SK-N-SH (cell line): ENCODE measurements at regions not wholly inside any gene's neighbourhood (a gene's known extent, or its start where the extent isn't known, plus 50 kb on each side); places are given as distances from the start of the nearest gene placed in this dataset.

Source experiments
- CTCF ChIA-PET: fragments of 300-600, 350-600 bp; formaldehyde crosslinking; extraction: SDS; loops from one replicate; lab custom pipeline; 2021; lab: Yijun Ruan, JAX
- POLR2A ChIA-PET: fragments of 350-600 bp; sonication (Branson Sonifier 250); formaldehyde crosslinking; extraction: SDS; loops from one replicate; lab custom pipeline; 2020; ENCODE audit warnings: antibody characterized with exemption, inconsistent platforms; lab: Yijun Ruan, JAX
- DNase-seq: peaks from one replicate; pipeline ENCODE4 v3.0.0; 2012
- H2AFZ ChIP-seq: fragments of 200-600 bp; sonication (generic); 2 replicates; pipeline ENCODE4 v1.8.1; 2016; ENCODE audit warnings: antibody characterized with exemption, mild to moderate bottlenecking, low read depth
- H3F3A ChIP-seq: fragments of 200-600 bp; sonication (generic); replicated peaks from 2 replicates; pipeline ENCODE3; 2016; ENCODE audit warnings: antibody characterized with exemption, mild to moderate bottlenecking; ENCODE audit not compliant: insufficient read depth
- H3K27ac ChIP-seq, 2 experiments: fragments of 200-500 bp in 1 of 2; fragments of 200-600 bp in 1 of 2; sonication (Bioruptor generic) in 1 of 2; sonication (generic), shearing (Covaris generic) in 1 of 2; 2 replicates each; pipeline versions ENCODE4 v1.5.1 to v1.6.1; 2014 to 2016; ENCODE audit warnings: low read depth in 2 of 2, inconsistent platforms in 1 of 2, low read length in 1 of 2, mild to moderate bottlenecking in 1 of 2, mixed read lengths in 1 of 2
- H3K27me3 ChIP-seq: fragments of 200-600 bp; sonication (generic), shearing (Covaris generic); 2 replicates; pipeline ENCODE4 v1.6.1; 2016; ENCODE audit warnings: mixed run types; ENCODE audit not compliant: insufficient read depth
- H3K36me3 ChIP-seq, 2 experiments: fragments of 200-500 bp in 1 of 2; fragments of 200-600 bp in 1 of 2; sonication (Bioruptor generic) in 1 of 2; sonication (generic) in 1 of 2; replicated peaks in 1 of 2; 2 replicates each; pipeline versions ENCODE3 to v1.5.1; 2014 to 2016; ENCODE audit warnings: low read length in 1 of 2, mild to moderate bottlenecking in 1 of 2; ENCODE audit not compliant: insufficient read depth in 2 of 2, control insufficient read depth in 1 of 2
- H3K4me1 ChIP-seq, 2 experiments: fragments of 200-500 bp in 1 of 2; fragments of 200-600 bp in 1 of 2; sonication (Bioruptor generic) in 1 of 2; sonication (generic), shearing (Covaris generic) in 1 of 2; 2 replicates each; pipeline versions ENCODE4 v1.5.1 to v1.6.1; 2014 to 2016; ENCODE audit warnings: low read depth in 1 of 2, low read length in 1 of 2, mixed run types in 1 of 2; ENCODE audit not compliant: insufficient read depth in 2 of 2, control insufficient read depth in 1 of 2
- H3K4me2 ChIP-seq: fragments of 200-600 bp; sonication (generic), shearing (Covaris generic); 2 replicates; pipeline ENCODE4 v1.6.1; 2017; ENCODE audit warnings: mixed run types
- H3K4me3 ChIP-seq, 2 experiments: fragments of 200-500 bp in 1 of 2; fragments of 200-600 bp in 1 of 2; sonication (Bioruptor generic) in 1 of 2; sonication (generic), shearing (Covaris generic) in 1 of 2; 2 replicates each; pipeline versions ENCODE4 v1.5.1 to v1.8.1; 2014 to 2016; ENCODE audit warnings: low read depth in 2 of 2, inconsistent platforms in 1 of 2, low read length in 1 of 2, mild to moderate bottlenecking in 1 of 2, mixed read lengths in 1 of 2, moderate library complexity in 1 of 2
- H3K79me2 ChIP-seq: fragments of 200-600 bp; sonication (generic); 2 replicates; pipeline ENCODE4 v1.8.1; 2017; ENCODE audit warnings: mild to moderate bottlenecking; ENCODE audit not compliant: insufficient read depth
- H3K9ac ChIP-seq: fragments of 200-600 bp; sonication (generic); 2 replicates; pipeline ENCODE4 v1.6.1; 2017; ENCODE audit warnings: mixed run types
- H3K9me2 ChIP-seq: fragments of 200-600 bp; sonication (generic); 2 replicates; pipeline ENCODE4 v1.6.1; 2017; ENCODE audit warnings: mixed run types
- H3K9me3 ChIP-seq: fragments of 200-600 bp; sonication (generic); 2 replicates; pipeline ENCODE4 v1.6.1; 2017; ENCODE audit warnings: mixed run types, mild to moderate bottlenecking, moderate library complexity
- H4K20me1 ChIP-seq: fragments of 200-600 bp; sonication (generic); 2 replicates; pipeline ENCODE4 v1.6.1; 2017; ENCODE audit warnings: mild to moderate bottlenecking, mixed run types; ENCODE audit not compliant: insufficient read depth
- CHD2 ChIP-seq: fragments of 150-350 bp; IDR thresholded peaks from 2 replicates; pipeline ENCODE4 v1.6.1; 2018; ENCODE audit warnings: low read length; ENCODE audit not compliant: partially characterized antibody
- ELF1 ChIP-seq: IDR thresholded peaks from 2 replicates; pipeline ENCODE4 v1.4.0; 2012
- FOSL2 ChIP-seq: IDR thresholded peaks from 2 replicates; pipeline ENCODE4 v1.4.0; 2012; ENCODE audit warnings: low read depth, mild to moderate bottlenecking, moderate library complexity, borderline replicate concordance
- FOXJ3 ChIP-seq: sonication (generic); formaldehyde crosslinking; IDR thresholded peaks from 2 replicates; pipeline ENCODE4 v1.5.1; 2020; ENCODE audit warnings: mild to moderate bottlenecking, missing genetic modification reagents
- FOXM1 ChIP-seq: IDR thresholded peaks from 2 replicates; pipeline ENCODE4 v1.4.0; 2012; ENCODE audit warnings: low read depth, mild to moderate bottlenecking
- GABPA ChIP-seq: IDR thresholded peaks from 2 replicates; pipeline ENCODE4 v1.4.0; 2012; ENCODE audit warnings: low read depth, mild to moderate bottlenecking
- JUND ChIP-seq: IDR thresholded peaks from 2 replicates; pipeline ENCODE4 v1.4.0; 2012
- MEF2A ChIP-seq: IDR thresholded peaks from 2 replicates; pipeline ENCODE4 v1.4.0; 2012; ENCODE audit warnings: low read depth, borderline replicate concordance
- NFIC ChIP-seq: IDR thresholded peaks from 2 replicates; pipeline ENCODE4 v1.4.0; 2012; ENCODE audit warnings: borderline replicate concordance
- NRF1 ChIP-seq: IDR thresholded peaks from 2 replicates; pipeline ENCODE4 v1.6.1; 2012; ENCODE audit warnings: low read depth, mild to moderate bottlenecking, low read length
- RCOR1 ChIP-seq: fragments of 150-350 bp; IDR thresholded peaks from 2 replicates; pipeline ENCODE4 v1.6.1; 2017; ENCODE audit warnings: antibody characterized with exemption, low read length
- RFX5 ChIP-seq: IDR thresholded peaks from 2 replicates; pipeline ENCODE4 v1.6.1; 2012; ENCODE audit warnings: mild to moderate bottlenecking, improper control_type of control experiment, low read length
- TCF12 ChIP-seq: IDR thresholded peaks from 2 replicates; pipeline ENCODE4 v1.4.0; 2012
- TEAD4 ChIP-seq: IDR thresholded peaks from 2 replicates; pipeline ENCODE4 v1.4.0; 2012; ENCODE audit warnings: mild to moderate bottlenecking, borderline replicate concordance; ENCODE audit not compliant: insufficient read depth
- YY1 ChIP-seq: IDR thresholded peaks from 2 replicates; pipeline ENCODE4 v1.4.0; 2012; ENCODE audit warnings: low read depth, mild to moderate bottlenecking
- WGBS: methylation state at CpG from one replicate; pipeline ENCODE4 v1.1.6; 2017; ENCODE audit warnings: low lambda C conversion rate; 5-methylcytosine and 5-hydroxymethylcytosine counted together
- TF ChIP-seq, protein P1 (sequence below): IDR thresholded peaks from 2 replicates; pipeline ENCODE4 v1.4.0; 2012; ENCODE audit warnings: low read depth
- TF ChIP-seq, protein P2 (sequence below): IDR thresholded peaks from 2 replicates; pipeline ENCODE4 v1.4.0; 2012; ENCODE audit warnings: low read depth, borderline replicate concordance
- TF ChIP-seq, protein P3 (sequence below): fragments of 150-350 bp; IDR thresholded peaks from 2 replicates; pipeline ENCODE4 v1.6.1; 2017; ENCODE audit warnings: antibody characterized with exemption, low read length, low read depth, borderline replicate concordance
- TF ChIP-seq, protein P4 (sequence below): IDR thresholded peaks from 2 replicates; pipeline ENCODE4; 2012
- TF ChIP-seq, protein P5 (sequence below): IDR thresholded peaks from 2 replicates; pipeline ENCODE4 v1.4.0; 2012; ENCODE audit warnings: low read depth, borderline replicate concordance
- TF ChIP-seq, protein P6 (sequence below): fragments of 150-350 bp; IDR thresholded peaks from 2 replicates; pipeline ENCODE4 v1.6.1; 2016; ENCODE audit warnings: mild to moderate bottlenecking, low read depth, low read length

DNA sequence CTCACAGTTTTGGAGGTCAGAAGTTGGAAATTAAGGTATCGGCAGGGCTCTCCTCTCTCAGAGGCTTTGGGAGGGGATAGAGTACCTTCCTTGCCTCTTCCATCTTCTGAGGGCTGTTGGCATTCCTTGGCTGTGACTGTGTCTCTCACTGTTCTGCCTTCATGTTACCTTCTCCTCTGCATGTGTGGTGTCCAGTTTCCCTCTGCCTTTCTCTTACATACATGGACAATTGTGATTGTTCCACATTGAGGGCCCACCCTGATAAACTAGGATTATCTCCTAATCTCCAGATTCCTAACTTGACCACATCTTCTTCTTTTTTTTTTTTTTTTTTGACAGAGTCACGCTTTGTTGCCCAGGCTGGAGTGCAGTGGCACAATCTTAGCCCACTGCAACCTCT, 72.1 kb upstream of the SPACA1 start:
- Histone ChIP-seq H3K4me2 (no peak overlapping the region), H3K9me3 (no peaks in the 10 kb centered on the region), H3K27me3 (no peaks in the 10 kb centered on the region), H3K36me3 (no peaks in the 10 kb centered on the region), H3K9me2 (no peaks in the 10 kb centered on the region), H3K4me1 (no peaks in the 10 kb centered on the region; a peak in 1 of 4 replicates), H2AFZ (no peak overlapping the region), H3K9ac (no peak overlapping the region), H3F3A (no peaks in the 10 kb centered on the region), H3K4me3 (no peak overlapping the region), H4K20me1 (no peaks in the 10 kb centered on the region)
- ChIA-PET POLR2A (no interaction called here), CTCF (no interaction called here)
- no peak for DNase-seq
- no peak for TF ChIP-seq TEAD4
- no peak for TF ChIP-seq CHD2
- TF ChIP-seq, protein P1, sequence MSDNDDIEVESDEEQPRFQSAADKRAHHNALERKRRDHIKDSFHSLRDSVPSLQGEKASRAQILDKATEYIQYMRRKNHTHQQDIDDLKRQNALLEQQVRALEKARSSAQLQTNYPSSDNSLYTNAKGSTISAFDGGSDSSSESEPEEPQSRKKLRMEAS, result no peak
- TF ChIP-seq, protein P2, sequence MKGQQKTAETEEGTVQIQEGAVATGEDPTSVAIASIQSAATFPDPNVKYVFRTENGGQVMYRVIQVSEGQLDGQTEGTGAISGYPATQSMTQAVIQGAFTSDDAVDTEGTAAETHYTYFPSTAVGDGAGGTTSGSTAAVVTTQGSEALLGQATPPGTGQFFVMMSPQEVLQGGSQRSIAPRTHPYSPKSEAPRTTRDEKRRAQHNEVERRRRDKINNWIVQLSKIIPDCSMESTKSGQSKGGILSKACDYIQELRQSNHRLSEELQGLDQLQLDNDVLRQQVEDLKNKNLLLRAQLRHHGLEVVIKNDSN, result no peak
- TF ChIP-seq MEF2A, result no peak
- no peak for TF ChIP-seq RCOR1
- no peak for TF ChIP-seq RFX5
- no peak for TF ChIP-seq JUND
- no peak for TF ChIP-seq GABPA
- no peak for TF ChIP-seq FOXM1
- TF ChIP-seq, protein P3, sequence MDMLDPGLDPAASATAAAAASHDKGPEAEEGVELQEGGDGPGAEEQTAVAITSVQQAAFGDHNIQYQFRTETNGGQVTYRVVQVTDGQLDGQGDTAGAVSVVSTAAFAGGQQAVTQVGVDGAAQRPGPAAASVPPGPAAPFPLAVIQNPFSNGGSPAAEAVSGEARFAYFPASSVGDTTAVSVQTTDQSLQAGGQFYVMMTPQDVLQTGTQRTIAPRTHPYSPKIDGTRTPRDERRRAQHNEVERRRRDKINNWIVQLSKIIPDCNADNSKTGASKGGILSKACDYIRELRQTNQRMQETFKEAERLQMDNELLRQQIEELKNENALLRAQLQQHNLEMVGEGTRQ, result no peak
- TF ChIP-seq NFIC, result no peak
- TF ChIP-seq, protein P4, sequence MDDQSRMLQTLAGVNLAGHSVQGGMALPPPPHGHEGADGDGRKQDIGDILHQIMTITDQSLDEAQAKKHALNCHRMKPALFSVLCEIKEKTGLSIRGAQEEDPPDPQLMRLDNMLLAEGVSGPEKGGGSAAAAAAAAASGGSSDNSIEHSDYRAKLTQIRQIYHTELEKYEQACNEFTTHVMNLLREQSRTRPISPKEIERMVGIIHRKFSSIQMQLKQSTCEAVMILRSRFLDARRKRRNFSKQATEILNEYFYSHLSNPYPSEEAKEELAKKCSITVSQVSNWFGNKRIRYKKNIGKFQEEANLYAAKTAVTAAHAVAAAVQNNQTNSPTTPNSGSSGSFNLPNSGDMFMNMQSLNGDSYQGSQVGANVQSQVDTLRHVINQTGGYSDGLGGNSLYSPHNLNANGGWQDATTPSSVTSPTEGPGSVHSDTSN, result no peak
- no peak for TF ChIP-seq NRF1
- TF ChIP-seq ELF1, result no peak
- TF ChIP-seq YY1, result no peak
- TF ChIP-seq FOSL2, result no peak
- TF ChIP-seq TCF12, result no peak
- no peak for TF ChIP-seq FOXJ3 (CRISPR knock-in tag)
- TF ChIP-seq, all 33 proteins: peak for 0
- no peak overlapping the region for H3K27ac ChIP-seq
- 37% methylated on average over 2 of the region's 2 CpGs for whole genome bisulfite sequencing
- no peaks in the 10 kb centered on the region for H3K79me2 ChIP-seq

DNA sequence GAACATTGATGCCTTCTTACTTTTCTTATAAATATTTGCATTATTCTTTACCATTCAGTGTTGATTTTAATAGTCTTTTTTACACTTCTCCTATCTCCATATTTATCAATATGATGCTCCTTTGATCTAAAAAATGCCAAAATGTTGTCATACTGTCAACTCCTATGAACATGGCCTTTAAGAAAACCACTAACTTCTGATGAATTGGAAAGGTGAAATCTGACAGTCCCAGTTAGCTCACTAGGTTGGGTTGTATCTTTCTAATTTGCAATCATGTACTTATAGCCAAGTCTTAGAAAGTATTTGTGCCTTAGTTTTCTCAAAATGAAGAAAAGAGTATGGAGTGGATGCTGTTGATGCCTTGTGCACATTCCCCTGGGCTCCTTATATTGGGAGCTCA, 75.4 kb upstream of the SPACA1 start:
- no peaks in the 10 kb centered on the region for H3K9me3 ChIP-seq
- no peaks in the 10 kb centered on the region for H3K36me3 ChIP-seq
- no peak overlapping the region for H3K4me3 ChIP-seq
- H3K4me2 ChIP-seq, result no peak overlapping the region
- H2AFZ ChIP-seq, result no peak overlapping the region
- H4K20me1 ChIP-seq, result no peaks in the 10 kb centered on the region
- H3K79me2 ChIP-seq, result no peaks in the 10 kb centered on the region
- DNase-seq, result no peak
- ChIA-PET POLR2A (no interaction called here), CTCF (interaction anchor here (0.9 to 1.7 kb wide), 2 partner anchors 13 to 898 kb away, joined by 3 to 5 read pairs; no protein-coding TSS in a partner anchor)
- H3K9me2 ChIP-seq, result no peaks in the 10 kb centered on the region
- H3F3A ChIP-seq, result no peaks in the 10 kb centered on the region
- H3K27me3 ChIP-seq, result no peaks in the 10 kb centered on the region; the same call in 1 of the 2 replicates
- TF ChIP-seq NRF1, result no peak
- TF ChIP-seq, protein P5, sequence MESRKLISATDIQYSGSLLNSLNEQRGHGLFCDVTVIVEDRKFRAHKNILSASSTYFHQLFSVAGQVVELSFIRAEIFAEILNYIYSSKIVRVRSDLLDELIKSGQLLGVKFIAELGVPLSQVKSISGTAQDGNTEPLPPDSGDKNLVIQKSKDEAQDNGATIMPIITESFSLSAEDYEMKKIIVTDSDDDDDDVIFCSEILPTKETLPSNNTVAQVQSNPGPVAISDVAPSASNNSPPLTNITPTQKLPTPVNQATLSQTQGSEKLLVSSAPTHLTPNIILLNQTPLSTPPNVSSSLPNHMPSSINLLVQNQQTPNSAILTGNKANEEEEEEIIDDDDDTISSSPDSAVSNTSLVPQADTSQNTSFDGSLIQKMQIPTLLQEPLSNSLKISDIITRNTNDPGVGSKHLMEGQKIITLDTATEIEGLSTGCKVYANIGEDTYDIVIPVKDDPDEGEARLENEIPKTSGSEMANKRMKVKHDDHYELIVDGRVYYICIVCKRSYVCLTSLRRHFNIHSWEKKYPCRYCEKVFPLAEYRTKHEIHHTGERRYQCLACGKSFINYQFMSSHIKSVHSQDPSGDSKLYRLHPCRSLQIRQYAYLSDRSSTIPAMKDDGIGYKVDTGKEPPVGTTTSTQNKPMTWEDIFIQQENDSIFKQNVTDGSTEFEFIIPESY, result no peak
- TF ChIP-seq, protein P6, sequence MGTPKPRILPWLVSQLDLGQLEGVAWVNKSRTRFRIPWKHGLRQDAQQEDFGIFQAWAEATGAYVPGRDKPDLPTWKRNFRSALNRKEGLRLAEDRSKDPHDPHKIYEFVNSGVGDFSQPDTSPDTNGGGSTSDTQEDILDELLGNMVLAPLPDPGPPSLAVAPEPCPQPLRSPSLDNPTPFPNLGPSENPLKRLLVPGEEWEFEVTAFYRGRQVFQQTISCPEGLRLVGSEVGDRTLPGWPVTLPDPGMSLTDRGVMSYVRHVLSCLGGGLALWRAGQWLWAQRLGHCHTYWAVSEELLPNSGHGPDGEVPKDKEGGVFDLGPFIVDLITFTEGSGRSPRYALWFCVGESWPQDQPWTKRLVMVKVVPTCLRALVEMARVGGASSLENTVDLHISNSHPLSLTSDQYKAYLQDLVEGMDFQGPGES, result no peak
- H3K4me1 ChIP-seq, result no peaks in the 10 kb centered on the region; a peak in 1 of 4 replicates
- no peak overlapping the region for H3K9ac ChIP-seq
- no peak overlapping the region for H3K27ac ChIP-seq
